SK-N-SH (cell line): ENCODE measurements at regions not wholly inside any gene's neighbourhood (a gene's known extent, or its start where the extent isn't known, plus 50 kb on each side); places are given as distances from the start of the nearest gene placed in this dataset.

Experiments
- CTCF ChIA-PET: fragments of 300-600, 350-600 bp; formaldehyde crosslinking; extraction: SDS; loops from one replicate; lab custom pipeline; 2021; lab: Yijun Ruan, JAX
- POLR2A ChIA-PET: fragments of 350-600 bp; sonication (Branson Sonifier 250); formaldehyde crosslinking; extraction: SDS; loops from one replicate; lab custom pipeline; 2020; ENCODE audit warnings: antibody characterized with exemption, inconsistent platforms; lab: Yijun Ruan, JAX
- DNase-seq: peaks from one replicate; pipeline ENCODE4 v3.0.0; 2012
- H2AFZ ChIP-seq: fragments of 200-600 bp; sonication (generic); 2 replicates; pipeline ENCODE4 v1.8.1; 2016; ENCODE audit warnings: antibody characterized with exemption, mild to moderate bottlenecking, low read depth
- H3F3A ChIP-seq: fragments of 200-600 bp; sonication (generic); replicated peaks from 2 replicates; pipeline ENCODE3; 2016; ENCODE audit warnings: antibody characterized with exemption, mild to moderate bottlenecking; ENCODE audit not compliant: insufficient read depth
- H3K27ac ChIP-seq, 2 experiments: fragments of 200-500 bp in 1 of 2; fragments of 200-600 bp in 1 of 2; sonication (Bioruptor generic) in 1 of 2; sonication (generic), shearing (Covaris generic) in 1 of 2; 2 replicates each; pipeline versions ENCODE4 v1.5.1 to v1.6.1; 2014 to 2016; ENCODE audit warnings: low read depth in 2 of 2, inconsistent platforms in 1 of 2, low read length in 1 of 2, mild to moderate bottlenecking in 1 of 2, mixed read lengths in 1 of 2
- H3K27me3 ChIP-seq: fragments of 200-600 bp; sonication (generic), shearing (Covaris generic); 2 replicates; pipeline ENCODE4 v1.6.1; 2016; ENCODE audit warnings: mixed run types; ENCODE audit not compliant: insufficient read depth
- H3K36me3 ChIP-seq, 2 experiments: fragments of 200-500 bp in 1 of 2; fragments of 200-600 bp in 1 of 2; sonication (Bioruptor generic) in 1 of 2; sonication (generic) in 1 of 2; replicated peaks in 1 of 2; 2 replicates each; pipeline versions ENCODE3 to v1.5.1; 2014 to 2016; ENCODE audit warnings: low read length in 1 of 2, mild to moderate bottlenecking in 1 of 2; ENCODE audit not compliant: insufficient read depth in 2 of 2, control insufficient read depth in 1 of 2
- H3K4me1 ChIP-seq, 2 experiments: fragments of 200-500 bp in 1 of 2; fragments of 200-600 bp in 1 of 2; sonication (Bioruptor generic) in 1 of 2; sonication (generic), shearing (Covaris generic) in 1 of 2; 2 replicates each; pipeline versions ENCODE4 v1.5.1 to v1.6.1; 2014 to 2016; ENCODE audit warnings: low read depth in 1 of 2, low read length in 1 of 2, mixed run types in 1 of 2; ENCODE audit not compliant: insufficient read depth in 2 of 2, control insufficient read depth in 1 of 2
- H3K4me2 ChIP-seq: fragments of 200-600 bp; sonication (generic), shearing (Covaris generic); 2 replicates; pipeline ENCODE4 v1.6.1; 2017; ENCODE audit warnings: mixed run types
- H3K4me3 ChIP-seq, 2 experiments: fragments of 200-500 bp in 1 of 2; fragments of 200-600 bp in 1 of 2; sonication (Bioruptor generic) in 1 of 2; sonication (generic), shearing (Covaris generic) in 1 of 2; 2 replicates each; pipeline versions ENCODE4 v1.5.1 to v1.8.1; 2014 to 2016; ENCODE audit warnings: low read depth in 2 of 2, inconsistent platforms in 1 of 2, low read length in 1 of 2, mild to moderate bottlenecking in 1 of 2, mixed read lengths in 1 of 2, moderate library complexity in 1 of 2
- H3K79me2 ChIP-seq: fragments of 200-600 bp; sonication (generic); 2 replicates; pipeline ENCODE4 v1.8.1; 2017; ENCODE audit warnings: mild to moderate bottlenecking; ENCODE audit not compliant: insufficient read depth
- H3K9ac ChIP-seq: fragments of 200-600 bp; sonication (generic); 2 replicates; pipeline ENCODE4 v1.6.1; 2017; ENCODE audit warnings: mixed run types
- H3K9me2 ChIP-seq: fragments of 200-600 bp; sonication (generic); 2 replicates; pipeline ENCODE4 v1.6.1; 2017; ENCODE audit warnings: mixed run types
- H3K9me3 ChIP-seq: fragments of 200-600 bp; sonication (generic); 2 replicates; pipeline ENCODE4 v1.6.1; 2017; ENCODE audit warnings: mixed run types, mild to moderate bottlenecking, moderate library complexity
- H4K20me1 ChIP-seq: fragments of 200-600 bp; sonication (generic); 2 replicates; pipeline ENCODE4 v1.6.1; 2017; ENCODE audit warnings: mild to moderate bottlenecking, mixed run types; ENCODE audit not compliant: insufficient read depth
- CHD2 ChIP-seq: fragments of 150-350 bp; IDR thresholded peaks from 2 replicates; pipeline ENCODE4 v1.6.1; 2018; ENCODE audit warnings: low read length; ENCODE audit not compliant: partially characterized antibody
- ELF1 ChIP-seq: IDR thresholded peaks from 2 replicates; pipeline ENCODE4 v1.4.0; 2012
- EP300 ChIP-seq, 2 experiments: IDR thresholded peaks; 2 replicates each; pipeline versions ENCODE4 v1.4.0 to v1.6.1; 2012; ENCODE audit warnings: borderline replicate concordance in 1 of 2, low read depth in 1 of 2, low read length in 1 of 2
- EZH2phosphoT487 ChIP-seq: fragments of 200-600 bp; sonication (generic); IDR thresholded peaks from 2 replicates; pipeline ENCODE4 v1.6.1; 2017; ENCODE audit warnings: low read depth, mixed run types, mild to moderate bottlenecking, antibody characterized with exemption, moderate library complexity, borderline replicate concordance
- FOSL2 ChIP-seq: IDR thresholded peaks from 2 replicates; pipeline ENCODE4 v1.4.0; 2012; ENCODE audit warnings: low read depth, mild to moderate bottlenecking, moderate library complexity, borderline replicate concordance
- FOXM1 ChIP-seq: IDR thresholded peaks from 2 replicates; pipeline ENCODE4 v1.4.0; 2012; ENCODE audit warnings: low read depth, mild to moderate bottlenecking
- GABPA ChIP-seq: IDR thresholded peaks from 2 replicates; pipeline ENCODE4 v1.4.0; 2012; ENCODE audit warnings: low read depth, mild to moderate bottlenecking
- GATA2 ChIP-seq: sonication (generic); formaldehyde crosslinking; IDR thresholded peaks from 2 replicates; pipeline ENCODE4 v1.5.0; 2020; ENCODE audit warnings: mild to moderate bottlenecking, missing genetic modification reagents
- MAX ChIP-seq: IDR thresholded peaks from 2 replicates; pipeline ENCODE4 v1.4.0; 2012; ENCODE audit warnings: low read depth
- MEF2A ChIP-seq: IDR thresholded peaks from 2 replicates; pipeline ENCODE4 v1.4.0; 2012; ENCODE audit warnings: low read depth, borderline replicate concordance
- MXI1 ChIP-seq: IDR thresholded peaks from 2 replicates; pipeline ENCODE4 v1.6.1; 2012; ENCODE audit warnings: mild to moderate bottlenecking, low read depth, low read length, improper control_type of control experiment
- NRF1 ChIP-seq: IDR thresholded peaks from 2 replicates; pipeline ENCODE4 v1.6.1; 2012; ENCODE audit warnings: low read depth, mild to moderate bottlenecking, low read length
- POLR2AphosphoS5 ChIP-seq: IDR thresholded peaks from 2 replicates; pipeline ENCODE4 v1.6.1; 2012; ENCODE audit warnings: low read depth, low read length
- RCOR1 ChIP-seq: fragments of 150-350 bp; IDR thresholded peaks from 2 replicates; pipeline ENCODE4 v1.6.1; 2017; ENCODE audit warnings: antibody characterized with exemption, low read length
- SMC3 ChIP-seq: IDR thresholded peaks from 2 replicates; pipeline ENCODE4 v1.6.1; 2012; ENCODE audit warnings: low read depth, low read length, improper control_type of control experiment
- TAF1 ChIP-seq: IDR thresholded peaks from 2 replicates; pipeline ENCODE4 v1.6.1; 2012; ENCODE audit warnings: low read depth, mild to moderate bottlenecking, low read length, moderate library complexity, borderline replicate concordance
- TEAD4 ChIP-seq: IDR thresholded peaks from 2 replicates; pipeline ENCODE4 v1.4.0; 2012; ENCODE audit warnings: mild to moderate bottlenecking, borderline replicate concordance; ENCODE audit not compliant: insufficient read depth
- USF1 ChIP-seq: IDR thresholded peaks from 2 replicates; pipeline ENCODE4 v1.4.0; 2012; ENCODE audit warnings: low read depth, borderline replicate concordance
- ZBTB33 ChIP-seq: IDR thresholded peaks from 2 replicates; pipeline ENCODE4 v1.4.0; 2012; ENCODE audit warnings: low read depth, borderline replicate concordance
- WGBS: methylation state at CpG from one replicate; pipeline ENCODE4 v1.1.6; 2017; ENCODE audit warnings: low lambda C conversion rate; 5-methylcytosine and 5-hydroxymethylcytosine counted together
- TF ChIP-seq, protein P1 (sequence below): fragments of 150-350 bp; IDR thresholded peaks from 2 replicates; pipeline ENCODE4 v1.6.1; 2017; ENCODE audit warnings: antibody characterized with exemption, low read length, low read depth, borderline replicate concordance
- TF ChIP-seq, protein P2 (sequence below): fragments of 200-600 bp; sonication (generic); IDR thresholded peaks from 2 replicates; pipeline ENCODE4 v1.6.1; 2017; ENCODE audit warnings: antibody characterized with exemption, mild to moderate bottlenecking, moderate library complexity
- TF ChIP-seq, protein P3 (sequence below): fragments of 150-350 bp; IDR thresholded peaks from 2 replicates; pipeline ENCODE4 v1.6.1; 2016; ENCODE audit warnings: mild to moderate bottlenecking, low read depth, low read length

DNA sequence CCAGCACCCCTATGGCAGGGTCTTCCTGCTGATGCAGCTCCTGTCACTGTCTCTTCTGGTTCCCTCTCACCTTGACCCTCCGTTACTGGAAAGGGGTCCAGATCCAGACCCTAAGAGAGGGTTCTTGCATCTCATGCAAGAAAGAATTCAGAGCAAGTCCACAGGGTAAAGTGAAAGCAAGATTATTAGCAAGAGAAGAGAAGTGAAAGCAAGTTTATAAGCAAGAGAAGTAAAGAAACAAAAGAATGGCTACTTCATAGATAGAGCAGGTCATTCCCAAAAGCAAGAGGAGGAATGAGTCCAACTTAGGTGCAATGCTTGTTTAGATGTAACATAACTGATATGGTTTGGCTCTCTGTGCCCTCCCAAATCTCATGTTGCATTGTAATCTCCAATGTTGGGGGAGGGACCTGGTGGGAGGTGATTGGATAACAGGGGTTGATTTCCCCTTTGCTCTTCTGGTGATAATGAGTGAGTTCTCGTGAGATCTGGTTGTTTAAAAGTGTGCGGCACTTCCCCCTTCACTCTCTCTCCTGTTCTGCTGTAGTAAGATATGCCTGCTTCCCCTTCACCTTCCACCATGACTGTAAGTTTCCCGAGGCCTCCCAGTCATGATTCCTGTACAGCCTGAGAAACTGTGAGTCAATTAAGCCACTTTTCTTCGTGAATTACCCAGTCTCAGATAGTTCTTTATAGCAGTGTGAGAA, 183.3 kb downstream of the MED10 start (continued):
- TF ChIP-seq, protein P1, sequence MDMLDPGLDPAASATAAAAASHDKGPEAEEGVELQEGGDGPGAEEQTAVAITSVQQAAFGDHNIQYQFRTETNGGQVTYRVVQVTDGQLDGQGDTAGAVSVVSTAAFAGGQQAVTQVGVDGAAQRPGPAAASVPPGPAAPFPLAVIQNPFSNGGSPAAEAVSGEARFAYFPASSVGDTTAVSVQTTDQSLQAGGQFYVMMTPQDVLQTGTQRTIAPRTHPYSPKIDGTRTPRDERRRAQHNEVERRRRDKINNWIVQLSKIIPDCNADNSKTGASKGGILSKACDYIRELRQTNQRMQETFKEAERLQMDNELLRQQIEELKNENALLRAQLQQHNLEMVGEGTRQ = no peak
- TF ChIP-seq FOSL2 (no peak), MEF2A (no peak), FOXM1 (no peak), RCOR1 (no peak)

GRCh38 chr5:6194261-6194875, 184.0 kb downstream of the MED10 start:
- Histone ChIP-seq H3K27me3 (no peaks in the 10 kb centered on the region), H3K36me3 (no peaks in the 10 kb centered on the region), H3F3A (no peaks in the 10 kb centered on the region), H3K79me2 (no peaks in the 10 kb centered on the region), H3K9me3 (no peaks in the 10 kb centered on the region), H3K9ac (no peak overlapping the region), H4K20me1 (no peaks in the 10 kb centered on the region), H3K4me3 (no peak overlapping the region), H3K27ac (no peak overlapping the region), H3K9me2 (no peaks in the 10 kb centered on the region), H3K4me2 (no peak overlapping the region), H3K4me1 (peaks cover 0 to 27% of the 10 kb centered on the region in 2 experiments; a peak in 2 of 4 replicates), H2AFZ (no peak overlapping the region)
- no peak for DNase-seq
- TF ChIP-seq FOSL2 = no peak
- no peak for TF ChIP-seq GATA2 (CRISPR knock-in tag)
- no peak for TF ChIP-seq EZH2phosphoT487
- no peak for TF ChIP-seq FOXM1
- no peak for TF ChIP-seq MAX
- no peak for TF ChIP-seq TEAD4
- no peak for TF ChIP-seq SMC3
- TF ChIP-seq USF1 = no peak
- TF ChIP-seq GABPA = no peak
- no peak for TF ChIP-seq CHD2
- no peak for TF ChIP-seq ELF1
- TF ChIP-seq EP300 (IDR thresholded peaks at IDR 0.05; ENCODE audit: borderline replicate concordance in 1 of 2, low read depth in 1 of 2, low read length in 1 of 2) = no peak
- TF ChIP-seq, protein P2, sequence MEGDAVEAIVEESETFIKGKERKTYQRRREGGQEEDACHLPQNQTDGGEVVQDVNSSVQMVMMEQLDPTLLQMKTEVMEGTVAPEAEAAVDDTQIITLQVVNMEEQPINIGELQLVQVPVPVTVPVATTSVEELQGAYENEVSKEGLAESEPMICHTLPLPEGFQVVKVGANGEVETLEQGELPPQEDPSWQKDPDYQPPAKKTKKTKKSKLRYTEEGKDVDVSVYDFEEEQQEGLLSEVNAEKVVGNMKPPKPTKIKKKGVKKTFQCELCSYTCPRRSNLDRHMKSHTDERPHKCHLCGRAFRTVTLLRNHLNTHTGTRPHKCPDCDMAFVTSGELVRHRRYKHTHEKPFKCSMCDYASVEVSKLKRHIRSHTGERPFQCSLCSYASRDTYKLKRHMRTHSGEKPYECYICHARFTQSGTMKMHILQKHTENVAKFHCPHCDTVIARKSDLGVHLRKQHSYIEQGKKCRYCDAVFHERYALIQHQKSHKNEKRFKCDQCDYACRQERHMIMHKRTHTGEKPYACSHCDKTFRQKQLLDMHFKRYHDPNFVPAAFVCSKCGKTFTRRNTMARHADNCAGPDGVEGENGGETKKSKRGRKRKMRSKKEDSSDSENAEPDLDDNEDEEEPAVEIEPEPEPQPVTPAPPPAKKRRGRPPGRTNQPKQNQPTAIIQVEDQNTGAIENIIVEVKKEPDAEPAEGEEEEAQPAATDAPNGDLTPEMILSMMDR = no peak
- TF ChIP-seq TAF1 = no peak
- no peak for TF ChIP-seq ZBTB33
- no peak for TF ChIP-seq MXI1
- no peak for TF ChIP-seq POLR2AphosphoS5
- TF ChIP-seq, protein P3, sequence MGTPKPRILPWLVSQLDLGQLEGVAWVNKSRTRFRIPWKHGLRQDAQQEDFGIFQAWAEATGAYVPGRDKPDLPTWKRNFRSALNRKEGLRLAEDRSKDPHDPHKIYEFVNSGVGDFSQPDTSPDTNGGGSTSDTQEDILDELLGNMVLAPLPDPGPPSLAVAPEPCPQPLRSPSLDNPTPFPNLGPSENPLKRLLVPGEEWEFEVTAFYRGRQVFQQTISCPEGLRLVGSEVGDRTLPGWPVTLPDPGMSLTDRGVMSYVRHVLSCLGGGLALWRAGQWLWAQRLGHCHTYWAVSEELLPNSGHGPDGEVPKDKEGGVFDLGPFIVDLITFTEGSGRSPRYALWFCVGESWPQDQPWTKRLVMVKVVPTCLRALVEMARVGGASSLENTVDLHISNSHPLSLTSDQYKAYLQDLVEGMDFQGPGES = no peak
- TF ChIP-seq, protein P1 = no peak
- TF ChIP-seq NRF1 = no peak
- WGBS = 56% methylated on average over 9 of the region's 13 CpGs
- POLR2A ChIA-PET = interaction anchor here (0.7 kb wide), 1 partner anchor 484 kb away, joined by 3 read pairs; no protein-coding TSS in a partner anchor
- CTCF ChIA-PET = no interaction called here
